ENCODE measurements at regions not wholly inside any gene's neighbourhood (a gene's known extent, or its start where the extent isn't known, plus 50 kb on each side); places are given as distances from the start of the nearest gene placed in this dataset.

DNA sequence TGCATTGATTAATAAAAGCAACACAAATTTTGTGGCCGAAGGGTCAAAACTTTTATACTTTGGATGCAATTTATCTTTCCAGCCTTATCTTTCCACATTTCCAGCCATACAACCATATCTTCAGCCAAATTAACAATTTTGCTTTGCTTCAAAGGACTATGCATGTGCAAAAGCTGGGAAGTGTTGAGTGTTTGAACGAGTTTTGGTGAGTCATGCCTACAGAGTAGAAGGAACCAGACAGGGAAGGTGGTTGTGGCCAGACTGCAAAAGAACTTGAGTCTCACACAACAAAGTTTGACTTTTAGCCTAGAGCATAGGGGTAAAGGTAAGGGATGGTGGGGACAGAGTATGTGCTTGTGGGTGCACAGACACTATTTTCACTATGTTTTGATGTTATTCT is 53.0 kb upstream of the GABRA2 start:
- peak; percentile 69 for DNase-seq (ENCODE audit: low read depth)
- TF ChIP-seq, protein P1, sequence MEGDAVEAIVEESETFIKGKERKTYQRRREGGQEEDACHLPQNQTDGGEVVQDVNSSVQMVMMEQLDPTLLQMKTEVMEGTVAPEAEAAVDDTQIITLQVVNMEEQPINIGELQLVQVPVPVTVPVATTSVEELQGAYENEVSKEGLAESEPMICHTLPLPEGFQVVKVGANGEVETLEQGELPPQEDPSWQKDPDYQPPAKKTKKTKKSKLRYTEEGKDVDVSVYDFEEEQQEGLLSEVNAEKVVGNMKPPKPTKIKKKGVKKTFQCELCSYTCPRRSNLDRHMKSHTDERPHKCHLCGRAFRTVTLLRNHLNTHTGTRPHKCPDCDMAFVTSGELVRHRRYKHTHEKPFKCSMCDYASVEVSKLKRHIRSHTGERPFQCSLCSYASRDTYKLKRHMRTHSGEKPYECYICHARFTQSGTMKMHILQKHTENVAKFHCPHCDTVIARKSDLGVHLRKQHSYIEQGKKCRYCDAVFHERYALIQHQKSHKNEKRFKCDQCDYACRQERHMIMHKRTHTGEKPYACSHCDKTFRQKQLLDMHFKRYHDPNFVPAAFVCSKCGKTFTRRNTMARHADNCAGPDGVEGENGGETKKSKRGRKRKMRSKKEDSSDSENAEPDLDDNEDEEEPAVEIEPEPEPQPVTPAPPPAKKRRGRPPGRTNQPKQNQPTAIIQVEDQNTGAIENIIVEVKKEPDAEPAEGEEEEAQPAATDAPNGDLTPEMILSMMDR (conservative IDR thresholded peaks at IDR 0.05; ENCODE audit: low read depth, low read length), result no peak
- no peak overlapping the region for H3K4me3 ChIP-seq (ENCODE audit: low read depth, low read length)

DNA sequence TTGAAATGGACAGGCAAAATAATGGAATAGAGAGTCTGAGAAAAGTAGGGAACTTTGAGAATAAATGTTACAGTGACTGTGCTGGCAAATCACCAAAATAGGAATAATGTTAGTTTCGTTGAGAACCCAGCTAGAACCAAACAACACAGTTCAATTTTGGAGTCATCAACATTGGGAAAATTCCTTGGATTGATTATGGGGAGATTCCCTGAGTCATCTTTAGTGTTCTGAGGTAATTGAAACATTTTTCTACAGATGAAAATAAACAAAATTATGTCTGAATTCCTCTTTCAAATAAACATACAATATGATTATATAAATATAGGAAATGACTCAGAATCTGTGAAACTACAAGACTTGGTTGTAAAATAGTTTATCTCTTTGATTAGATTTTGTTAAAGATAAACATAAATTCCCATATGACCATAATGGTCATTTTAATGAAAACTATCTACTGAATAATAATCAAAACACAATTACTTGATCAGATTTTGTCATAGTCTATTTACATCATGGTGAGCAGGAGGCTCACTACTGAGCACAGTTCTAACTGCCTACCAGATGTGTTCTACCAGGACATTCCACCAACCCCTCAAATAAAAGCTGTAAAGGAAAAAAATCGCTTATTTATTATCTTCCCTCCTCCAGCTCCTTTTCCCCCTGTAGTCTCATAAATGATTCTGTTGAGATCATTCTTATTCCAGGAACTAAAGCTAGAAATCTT is 51.4 kb upstream of the GABRA2 start:
- DNase-seq (ENCODE audit: low read depth), result peak; percentile 51

More for the DNA sequence above, 51.4 kb upstream of the GABRA2 start:
- H3K4me3 ChIP-seq (ENCODE audit: low read depth, low read length), result no peak overlapping the region
- TF ChIP-seq, protein P1 (conservative IDR thresholded peaks at IDR 0.05; ENCODE audit: low read depth, low read length), result no peak

Measured in choroid plexus epithelial cell (primary cell).